ENCODE measurements at regions not wholly inside any gene's neighbourhood (a gene's known extent, or its start where the extent isn't known, plus 50 kb on each side); places are given as distances from the start of the nearest gene placed in this dataset.

GRCh38 chr9:22863106-22863505 lies 416.5 kb downstream of the DMRTA1 start:
- TF ChIP-seq PATZ1 (tag by site-specific recombination; IDR thresholded peaks at IDR 0.05) (no peak), ZNF274 (IDR thresholded peaks at IDR 0.05; ENCODE audit: low read length) (no peak), ZNF274 (tag by site-specific recombination; IDR thresholded peaks at IDR 0.05; ENCODE audit: borderline replicate concordance) (no peak), GLIS2 (tag by site-specific recombination; IDR thresholded peaks at IDR 0.05) (no peak), ZBTB1 (tag by site-specific recombination; IDR thresholded peaks at IDR 0.05) (no peak), ZNF2 (tag by site-specific recombination; IDR thresholded peaks at IDR 0.05) (no peak), ZNF510 (tag by site-specific recombination; IDR thresholded peaks at IDR 0.05; ENCODE audit: insufficient replicate concordance) (no peak), ZNF138 (tag by site-specific recombination; IDR thresholded peaks at IDR 0.05; ENCODE audit: borderline replicate concordance) (no peak), ZNF341 (tag by site-specific recombination; IDR thresholded peaks at IDR 0.05; ENCODE audit: low read depth) (no peak), ZNF184 (tag by site-specific recombination; IDR thresholded peaks at IDR 0.05) (no peak), YY2 (tag by site-specific recombination; IDR thresholded peaks at IDR 0.05) (no peak), ZNF354C (tag by site-specific recombination; IDR thresholded peaks at IDR 0.05; ENCODE audit: borderline replicate concordance, low read depth) (no peak), ZNF707 (tag by site-specific recombination; IDR thresholded peaks at IDR 0.05) (no peak), ZNF239 (tag by site-specific recombination; IDR thresholded peaks at IDR 0.05) (no peak), ZNF610 (tag by site-specific recombination; IDR thresholded peaks at IDR 0.05; ENCODE audit: borderline replicate concordance) (no peak), IKZF3 (tag by site-specific recombination; IDR thresholded peaks at IDR 0.05) (no peak), ZNF404 (tag by site-specific recombination; IDR thresholded peaks at IDR 0.05) (no peak)

GRCh38 chr9:22863736-22864135 lies 417.1 kb downstream of the DMRTA1 start:
- ChIA-PET POLR2A (no interaction called here), CTCF (no interaction called here)
- Histone ChIP-seq H3K36me3 (ENCODE audit: control insufficient read depth in 2 of 2, insufficient read depth in 1 of 2, low read length in 2 of 2) (no peaks in the 10 kb centered on the region), H3K9me3 (ENCODE audit: control insufficient read depth, insufficient read depth, low read depth, low read length) (no peaks in the 10 kb centered on the region), H3K4me3 (ENCODE audit: low read depth, low read length) (no peak overlapping the region), H3K27ac (ENCODE audit: extremely low read depth, low read depth, low read length) (no peak overlapping the region), H3K4me1 (ENCODE audit: control insufficient read depth, insufficient read depth, low read length) (no peaks in the 10 kb centered on the region)
- TF ChIP-seq MZF1 (tag by site-specific recombination; IDR thresholded peaks at IDR 0.05; ENCODE audit: borderline replicate concordance): no peak
- no peak for TF ChIP-seq CTCF (tag by site-specific recombination; IDR thresholded peaks at IDR 0.05)
- TF ChIP-seq ZNF2 (tag by site-specific recombination; IDR thresholded peaks at IDR 0.05): no peak
- TF ChIP-seq ZNF623 (tag by site-specific recombination; IDR thresholded peaks at IDR 0.05): no peak
- no peak for TF ChIP-seq ZBTB26 (tag by site-specific recombination; optimal IDR thresholded peaks at IDR 0.05)
- TF ChIP-seq SP7 (tag by site-specific recombination; IDR thresholded peaks at IDR 0.05): no peak
- no peak for TF ChIP-seq KLF9 (tag by site-specific recombination; IDR thresholded peaks at IDR 0.05; ENCODE audit: low read depth)
- TF ChIP-seq HOXD13 (CRISPR knock-in tag; IDR thresholded peaks at IDR 0.05; ENCODE audit: borderline replicate concordance): no peak
- no peak for TF ChIP-seq ZNF768 (tag by site-specific recombination; IDR thresholded peaks at IDR 0.05)
- no peak for TF ChIP-seq ZNF248 (tag by site-specific recombination; IDR thresholded peaks at IDR 0.05)
- TF ChIP-seq ZNF416 (tag by site-specific recombination; IDR thresholded peaks at IDR 0.05): no peak
- no peak for TF ChIP-seq ZNF785 (tag by site-specific recombination; IDR thresholded peaks at IDR 0.05)
- TF ChIP-seq HOXC10 (CRISPR knock-in tag; IDR thresholded peaks at IDR 0.05): no peak
- no peak for TF ChIP-seq ZNF221 (tag by site-specific recombination; IDR thresholded peaks at IDR 0.05; ENCODE audit: borderline replicate concordance)
- TF ChIP-seq ZNF544 (tag by site-specific recombination; IDR thresholded peaks at IDR 0.05): no peak
- TF ChIP-seq ZNF350 (tag by site-specific recombination; IDR thresholded peaks at IDR 0.05): no peak

More at GRCh38 chr9:22863106-22863505, 416.5 kb downstream of the DMRTA1 start:
- no peak overlapping the region for H3K4me3 ChIP-seq (ENCODE audit: low read depth, low read length)
- H3K9me3 ChIP-seq (ENCODE audit: control insufficient read depth, insufficient read depth, low read depth, low read length): no peaks in the 10 kb centered on the region
- CTCF ChIA-PET: no interaction called here
- H3K4me1 ChIP-seq (ENCODE audit: control insufficient read depth, insufficient read depth, low read length): no peaks in the 10 kb centered on the region
- no peaks in the 10 kb centered on the region for H3K36me3 ChIP-seq (ENCODE audit: control insufficient read depth in 2 of 2, insufficient read depth in 1 of 2, low read length in 2 of 2)
- POLR2A ChIA-PET: no interaction called here
- H3K27ac ChIP-seq (ENCODE audit: extremely low read depth, low read depth, low read length): no peak overlapping the region
